ENCODE measurements at regions not wholly inside any gene's neighbourhood (a gene's known extent, or its start where the extent isn't known, plus 50 kb on each side); places are given as distances from the start of the nearest gene placed in this dataset.

GRCh38 chr16:17945080-17945601 lies 391.4 kb downstream of the NPIPA8 start:
- no peak for TF ChIP-seq EZH2 (optimal IDR thresholded peaks at IDR 0.05; ENCODE audit: low read depth, low read length)
- TF ChIP-seq EZH2phosphoT487 (IDR thresholded peaks at IDR 0.05; ENCODE audit: low read length): no peak
- no peak for TF ChIP-seq CTCF (IDR thresholded peaks at IDR 0.05; ENCODE audit: low read length)
- H3K27me3 ChIP-seq (replicated peaks; ENCODE audit: insufficient read depth, low read length): no peaks in the 10 kb centered on the region
- no peaks in the 10 kb centered on the region for H3K79me2 ChIP-seq (ENCODE audit: low read length)
- no peak overlapping the region for H3K9ac ChIP-seq (ENCODE audit: low read length)
- H3K9me2 ChIP-seq (replicated peaks; ENCODE audit: insufficient read depth, low read length): no peaks in the 10 kb centered on the region
- no peak overlapping the region for H2AFZ ChIP-seq (ENCODE audit: low read length)
- H4K20me1 ChIP-seq (ENCODE audit: insufficient read depth, low read length): no peaks in the 10 kb centered on the region
- no peak overlapping the region for H3K4me2 ChIP-seq (ENCODE audit: low read depth, low read length)
- no peaks in the 10 kb centered on the region for H3K9me3 ChIP-seq (replicated peaks; ENCODE audit: insufficient read depth, low read length)
- no peak overlapping the region for H3K4me3 ChIP-seq (ENCODE audit: low read length)
- no peaks in the 10 kb centered on the region for H3F3A ChIP-seq (ENCODE audit: insufficient read depth, low read length)
- no peaks in the 10 kb centered on the region for H3K4me1 ChIP-seq (ENCODE audit: low read length)
- no peak overlapping the region for H3K27ac ChIP-seq (ENCODE audit: low read length)
- DNase-seq: no peak
- H3K36me3 ChIP-seq (replicated peaks; ENCODE audit: insufficient read depth, low read length): no peaks in the 10 kb centered on the region

GRCh38 chr16:17944345-17944744 lies 392.2 kb downstream of the NPIPA8 start:
- no peak for TF ChIP-seq EZH2phosphoT487 (IDR thresholded peaks at IDR 0.05; ENCODE audit: low read length)
- no peak for TF ChIP-seq EZH2 (optimal IDR thresholded peaks at IDR 0.05; ENCODE audit: low read depth, low read length)
- no peak for TF ChIP-seq CTCF (IDR thresholded peaks at IDR 0.05; ENCODE audit: low read length)
- H3K4me3 ChIP-seq (ENCODE audit: low read length): no peak overlapping the region
- peaks cover 5% of the 10 kb centered on the region; the same call in 1 of the 2 replicates for H3K4me1 ChIP-seq (ENCODE audit: low read length)
- no peaks in the 10 kb centered on the region for H3K9me2 ChIP-seq (replicated peaks; ENCODE audit: insufficient read depth, low read length)
- H3F3A ChIP-seq (ENCODE audit: insufficient read depth, low read length): peaks cover 4% of the 10 kb centered on the region; the same call in 1 of the 2 replicates
- H3K79me2 ChIP-seq (ENCODE audit: low read length): no peaks in the 10 kb centered on the region
- H3K27ac ChIP-seq (ENCODE audit: low read length): no peak overlapping the region
- H3K9ac ChIP-seq (ENCODE audit: low read length): no peak overlapping the region
- H3K4me2 ChIP-seq (ENCODE audit: low read depth, low read length): no peak overlapping the region
- H3K27me3 ChIP-seq (replicated peaks; ENCODE audit: insufficient read depth, low read length): no peaks in the 10 kb centered on the region
- H3K36me3 ChIP-seq (replicated peaks; ENCODE audit: insufficient read depth, low read length): no peaks in the 10 kb centered on the region
- no peaks in the 10 kb centered on the region for H4K20me1 ChIP-seq (ENCODE audit: insufficient read depth, low read length)
- H2AFZ ChIP-seq (ENCODE audit: low read length): no peak overlapping the region
- H3K9me3 ChIP-seq (replicated peaks; ENCODE audit: insufficient read depth, low read length): no peaks in the 10 kb centered on the region
- DNase-seq: no peak

- Histone ChIP-seq H3K9me3 (replicated peaks; ENCODE audit: insufficient read depth, low read length) (no peaks in the 10 kb centered on the region), H3K27me3 (replicated peaks; ENCODE audit: insufficient read depth, low read length) (no peaks in the 10 kb centered on the region), H3K27ac (ENCODE audit: low read length) (no peak overlapping the region), H3K4me2 (ENCODE audit: low read depth, low read length) (no peak overlapping the region), H3K4me3 (ENCODE audit: low read length) (no peak overlapping the region), H3K9ac (ENCODE audit: low read length) (no peak overlapping the region), H3K79me2 (ENCODE audit: low read length) (no peaks in the 10 kb centered on the region), H3F3A (ENCODE audit: insufficient read depth, low read length) (peaks cover 6% of the 10 kb centered on the region; the same call in 1 of the 2 replicates), H3K36me3 (replicated peaks; ENCODE audit: insufficient read depth, low read length) (no peaks in the 10 kb centered on the region), H3K4me1 (ENCODE audit: low read length) (peaks cover 9% of the 10 kb centered on the region; the same call in 1 of the 2 replicates), H2AFZ (ENCODE audit: low read length) (no peak overlapping the region), H4K20me1 (ENCODE audit: insufficient read depth, low read length) (no peaks in the 10 kb centered on the region), H3K9me2 (replicated peaks; ENCODE audit: insufficient read depth, low read length) (no peaks in the 10 kb centered on the region)
- TF ChIP-seq EZH2phosphoT487 (IDR thresholded peaks at IDR 0.05; ENCODE audit: low read length): no peak
- TF ChIP-seq CTCF (IDR thresholded peaks at IDR 0.05; ENCODE audit: low read length): no peak
- no peak for TF ChIP-seq EZH2 (optimal IDR thresholded peaks at IDR 0.05; ENCODE audit: low read depth, low read length)
- no peak for DNase-seq
These were observed 394.5 kb downstream of the NPIPA8 start for GRCh38 chr16:17942067-17942466.

Data from MM.1S (cell line).